SH-SY5Y (cell line): ENCODE measurements at regions not wholly inside any gene's neighbourhood (a gene's known extent, or its start where the extent isn't known, plus 50 kb on each side); places are given as distances from the start of the nearest gene placed in this dataset.

Source experiments
- GATA2 ChIP-seq: IDR thresholded peaks from 2 replicates; pipeline ENCODE4 v1.6.1; 2011; ENCODE audit warnings: mild to moderate bottlenecking, low read depth, low read length
- GATA3 ChIP-seq: IDR thresholded peaks from 2 replicates; pipeline ENCODE4 v1.6.1; 2011; ENCODE audit warnings: low read depth, mild to moderate bottlenecking, low read length, moderate library complexity

- TF ChIP-seq GATA3 (no peak), GATA2 (no peak)
Measured at GRCh38 chr7:125125315-125125714, 195.7 kb upstream of the POT1 start.
